ES-I3 (cell line): ENCODE measurements at regions not wholly inside any gene's neighbourhood (a gene's known extent, or its start where the extent isn't known, plus 50 kb on each side); places are given as distances from the start of the nearest gene placed in this dataset.

Experiments
- H3K36me3 ChIP-seq: 2 replicates; pipeline ENCODE4 v1.6.1; 2013; ENCODE audit warnings: mild to moderate bottlenecking, low read length, control low read depth, moderate library complexity; ENCODE audit not compliant: insufficient read depth
- H3K4me1 ChIP-seq: 2 replicates; pipeline ENCODE4 v1.6.1; 2013; ENCODE audit warnings: mild to moderate bottlenecking, control low read depth, low read length; ENCODE audit not compliant: insufficient read depth
- H3K9ac ChIP-seq: 2 replicates; pipeline ENCODE4 v1.6.1; 2013; ENCODE audit warnings: low read depth, mild to moderate bottlenecking, low read length, moderate library complexity
- H3K9me3 ChIP-seq: 2 replicates; pipeline ENCODE4 v1.6.1; 2013; ENCODE audit warnings: mild to moderate bottlenecking, low read length, moderate library complexity; ENCODE audit not compliant: control insufficient read depth, insufficient read depth

DNA sequence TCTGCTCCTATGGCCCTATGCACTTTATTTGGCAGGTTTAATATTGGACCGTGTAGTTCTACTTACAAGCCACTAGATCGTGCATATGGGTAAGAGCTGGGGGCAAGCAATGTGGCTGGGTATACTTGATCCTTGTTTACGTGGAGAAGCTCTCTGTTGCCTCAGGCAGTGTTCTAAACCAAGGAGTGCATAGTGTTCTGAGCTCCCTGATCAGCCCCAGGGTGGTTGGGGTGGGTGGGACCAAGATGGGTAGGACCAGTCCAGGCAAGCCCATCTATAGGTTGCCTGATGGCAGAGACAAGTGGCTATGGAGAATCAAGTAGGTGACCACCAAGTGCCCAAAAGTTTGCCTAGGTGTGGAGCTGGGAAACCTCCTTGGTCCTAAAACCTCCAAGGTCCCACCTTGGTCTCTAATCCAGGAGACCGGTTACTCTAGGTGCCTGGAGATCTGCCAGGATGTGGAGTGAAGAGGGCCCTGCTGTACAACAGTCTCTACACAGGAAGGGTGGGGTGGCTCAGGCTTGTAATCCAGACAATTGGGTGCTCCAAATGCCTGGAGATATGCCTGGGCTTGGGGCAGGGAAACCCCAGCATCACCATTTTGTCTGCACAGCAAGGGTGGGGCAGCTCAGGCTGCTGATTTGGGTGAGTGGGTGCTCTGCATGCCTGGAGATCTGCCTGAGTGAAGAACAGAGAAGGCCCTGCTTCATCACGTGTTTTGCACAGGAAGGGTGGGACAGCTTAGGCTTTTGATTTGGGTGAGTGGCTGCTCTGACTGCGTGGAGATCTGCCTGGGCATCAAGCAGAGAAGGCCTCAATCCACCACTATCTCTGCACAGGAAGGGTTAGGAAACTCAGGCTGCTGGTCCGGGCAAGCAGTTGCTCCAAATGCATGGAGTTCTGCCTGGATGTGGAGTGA lies 659.8 kb downstream of the TLE4 start:
- no peaks in the 10 kb centered on the region for H3K4me1 ChIP-seq
- H3K9me3 ChIP-seq, result no peaks in the 10 kb centered on the region; the same call in 1 of the 2 replicates
- H3K9ac ChIP-seq, result no peak overlapping the region
- no peaks in the 10 kb centered on the region for H3K36me3 ChIP-seq

DNA sequence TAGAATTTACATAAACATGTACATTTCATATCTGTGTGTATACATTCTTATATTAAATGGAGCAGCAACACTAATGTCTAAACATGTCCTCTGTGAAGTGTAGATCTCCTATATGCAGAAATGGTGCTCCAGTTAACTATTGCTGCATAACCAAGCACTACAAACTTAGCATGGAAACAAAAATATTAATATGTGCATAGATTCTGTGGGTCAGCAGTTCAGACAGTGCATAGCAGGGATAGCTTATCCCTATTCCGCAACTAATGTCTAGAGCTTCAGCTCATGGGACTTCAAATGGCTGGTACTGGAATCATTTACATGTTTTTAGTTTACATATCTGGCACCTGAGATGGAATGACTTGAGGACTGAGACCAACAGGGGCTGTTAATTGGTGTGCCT lies 652.1 kb downstream of the TLE4 start:
- H3K9ac ChIP-seq, result no peak overlapping the region
- H3K4me1 ChIP-seq, result no peaks in the 10 kb centered on the region
- H3K9me3 ChIP-seq, result 0 out of 2 replicates have a peak, but pooled peaks cover 2% of the 10 kb centered on the region

DNA sequence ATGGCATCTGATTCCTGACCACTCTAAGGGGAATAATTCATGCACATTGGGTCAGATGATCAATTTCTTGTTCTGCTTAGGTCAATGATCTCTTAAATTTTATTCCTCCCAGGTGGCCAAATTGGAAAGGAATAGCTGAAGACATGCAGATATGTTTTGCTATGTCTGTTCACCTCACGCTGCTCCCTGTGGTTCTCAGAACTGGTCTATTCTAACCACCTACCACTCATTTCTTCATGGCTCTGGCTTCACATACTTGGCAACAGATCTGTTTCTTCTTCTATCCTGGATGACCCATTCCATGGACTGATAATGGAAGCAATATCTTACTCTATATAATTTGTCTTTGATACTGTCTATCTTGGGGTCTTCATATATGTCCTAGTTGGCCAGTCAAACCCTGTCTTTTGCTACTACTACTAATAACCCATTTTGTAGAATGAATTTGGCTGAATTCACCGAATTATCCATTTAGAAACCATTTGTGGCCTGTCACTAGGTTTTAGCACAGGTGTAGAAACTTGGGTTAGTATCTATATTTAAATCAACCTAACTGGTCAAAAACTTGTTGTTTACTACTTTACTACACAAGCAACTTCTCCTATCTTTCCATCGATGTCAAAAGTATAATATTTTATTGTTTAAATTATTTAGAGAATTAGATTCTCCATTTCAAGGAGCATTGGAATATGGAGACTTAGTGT lies 650.9 kb downstream of the TLE4 start:
- Histone ChIP-seq H3K36me3 (no peaks in the 10 kb centered on the region), H3K4me1 (no peaks in the 10 kb centered on the region), H3K9ac (no peak overlapping the region), H3K9me3 (0 out of 2 replicates have a peak, but pooled peaks cover 2% of the 10 kb centered on the region)

More for the DNA sequence above, 652.1 kb downstream of the TLE4 start:
- H3K36me3 ChIP-seq, result no peaks in the 10 kb centered on the region

DNA sequence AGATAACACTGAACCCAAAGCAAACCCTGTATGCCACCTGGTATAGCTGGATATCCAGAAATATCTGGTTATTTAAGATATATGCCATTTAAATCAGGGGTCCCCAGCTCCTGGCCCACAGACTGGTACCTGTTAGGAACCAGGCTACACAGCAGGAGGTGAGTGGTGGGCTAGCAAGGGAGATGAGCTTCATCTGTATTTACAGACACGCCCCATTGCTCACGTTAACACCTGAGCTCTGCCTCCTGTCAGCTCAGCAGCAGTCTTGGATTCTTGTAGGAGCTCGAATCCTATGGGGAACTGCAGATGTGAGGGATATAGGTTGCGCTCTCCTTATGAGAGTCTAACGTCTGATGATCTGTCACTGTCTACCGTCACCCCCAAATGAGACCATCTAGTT lies 646.6 kb downstream of the TLE4 start:
- no peaks in the 10 kb centered on the region for H3K9me3 ChIP-seq
- no peaks in the 10 kb centered on the region for H3K36me3 ChIP-seq
- H3K9ac ChIP-seq, result no peak overlapping the region
- H3K4me1 ChIP-seq, result no peaks in the 10 kb centered on the region

DNA sequence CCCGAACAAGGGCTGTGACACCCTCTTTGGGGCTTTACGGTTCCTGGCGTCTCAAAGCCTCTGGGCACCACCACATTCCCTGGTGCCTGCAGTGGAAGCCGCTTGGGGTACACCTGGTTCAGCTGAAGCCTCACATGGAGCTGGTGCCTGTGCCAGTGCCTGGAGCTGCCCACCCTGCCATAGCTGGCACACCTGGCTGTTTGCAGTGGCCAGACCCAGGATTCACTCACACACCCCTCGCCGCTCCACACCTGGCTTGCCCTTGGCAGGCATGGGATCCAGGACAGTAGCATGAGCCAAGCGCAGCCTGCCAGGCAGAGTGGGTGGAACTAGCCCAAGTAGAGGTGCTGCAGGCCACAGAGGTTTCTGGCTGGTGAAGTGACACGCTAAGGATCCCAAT lies 641.8 kb downstream of the TLE4 start:
- Histone ChIP-seq H3K4me1 (no peaks in the 10 kb centered on the region), H3K9ac (no peak overlapping the region), H3K9me3 (no peaks in the 10 kb centered on the region), H3K36me3 (no peaks in the 10 kb centered on the region)

DNA sequence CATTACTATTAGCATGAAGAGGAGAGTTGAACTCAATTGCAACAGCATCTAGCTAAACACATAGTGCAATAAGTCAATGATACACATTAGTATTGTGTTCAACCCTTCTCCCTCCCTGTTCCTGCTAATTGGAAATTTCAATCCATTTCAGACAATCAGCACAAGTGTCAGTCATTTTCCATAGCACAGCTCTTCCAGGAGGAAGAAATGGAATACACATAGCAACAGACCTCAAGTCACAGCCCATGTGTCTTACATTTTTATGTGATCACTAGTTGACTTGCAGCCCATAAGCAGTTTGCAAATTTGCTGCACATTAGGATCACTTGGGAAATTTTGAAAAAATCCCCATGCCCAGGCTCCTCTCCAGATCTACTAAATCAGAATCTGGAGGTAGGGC lies 636.9 kb downstream of the TLE4 start:
- H3K36me3 ChIP-seq, result no peaks in the 10 kb centered on the region
- H3K4me1 ChIP-seq, result no peaks in the 10 kb centered on the region
- no peak overlapping the region for H3K9ac ChIP-seq
- no peaks in the 10 kb centered on the region for H3K9me3 ChIP-seq

DNA sequence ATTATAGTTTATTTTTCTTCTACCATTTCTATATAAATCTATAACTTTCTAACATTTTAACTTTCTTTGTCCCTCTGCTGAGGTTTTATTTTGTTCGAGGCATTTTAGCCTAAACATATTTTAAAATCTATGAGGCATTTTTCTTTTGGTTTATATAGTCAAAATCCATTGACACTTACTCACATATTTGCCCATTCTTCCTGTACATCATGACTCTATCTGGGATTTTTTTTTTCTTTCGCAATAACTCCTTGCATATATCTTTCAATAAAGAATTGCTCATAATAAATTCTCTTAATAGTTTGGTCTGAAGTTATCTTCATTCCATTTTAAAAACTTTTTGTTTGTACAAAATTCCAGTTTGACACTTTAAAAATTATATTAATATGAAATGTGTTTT lies 632.3 kb downstream of the TLE4 start:
- H3K9me3 ChIP-seq, result no peaks in the 10 kb centered on the region
- no peaks in the 10 kb centered on the region for H3K36me3 ChIP-seq
- no peaks in the 10 kb centered on the region for H3K4me1 ChIP-seq
- H3K9ac ChIP-seq, result no peak overlapping the region

DNA sequence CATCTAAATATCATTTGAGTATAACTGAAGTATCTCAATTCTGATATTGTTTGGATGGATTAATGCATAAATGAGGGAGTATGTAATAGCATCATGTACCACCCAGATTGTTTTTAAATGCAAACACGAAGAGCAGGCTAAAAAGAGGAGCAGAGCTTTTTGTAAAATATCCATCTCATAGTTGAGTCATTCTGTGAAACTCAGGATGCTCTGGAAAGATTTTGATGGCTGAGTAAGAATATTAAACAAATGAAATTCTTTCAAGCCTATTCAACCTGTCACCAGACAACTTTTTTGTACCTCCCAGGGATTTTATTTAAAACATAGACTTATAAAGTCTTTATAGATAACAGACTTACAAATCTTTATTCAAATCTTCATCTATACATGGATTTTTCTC lies 625.9 kb downstream of the TLE4 start:
- no peaks in the 10 kb centered on the region for H3K4me1 ChIP-seq

DNA sequence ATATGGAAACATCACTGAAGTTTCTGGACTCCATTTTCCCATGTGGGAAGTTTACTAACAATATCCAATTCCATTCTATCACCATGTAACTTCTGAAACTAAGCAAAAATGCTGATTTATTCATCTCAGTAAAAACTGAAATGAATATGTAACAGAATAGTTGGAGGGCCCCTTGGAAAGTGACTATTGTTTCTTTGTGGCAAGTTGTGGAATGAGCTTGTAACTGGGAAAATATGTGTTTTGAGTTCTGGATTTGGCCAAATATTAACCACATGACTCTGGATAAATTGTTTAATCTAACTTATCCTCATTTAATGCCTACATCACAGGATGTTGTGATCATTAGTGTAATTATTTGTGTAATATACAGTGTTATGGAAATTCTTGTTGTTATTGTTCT lies 619.3 kb downstream of the TLE4 start:
- H3K36me3 ChIP-seq, result no peaks in the 10 kb centered on the region
- H3K9me3 ChIP-seq, result no peaks in the 10 kb centered on the region
- H3K9ac ChIP-seq, result no peak overlapping the region
- no peaks in the 10 kb centered on the region for H3K4me1 ChIP-seq

More for the DNA sequence above, 625.9 kb downstream of the TLE4 start:
- H3K9ac ChIP-seq, result no peak overlapping the region
- H3K9me3 ChIP-seq, result no peaks in the 10 kb centered on the region
- no peaks in the 10 kb centered on the region for H3K36me3 ChIP-seq

DNA sequence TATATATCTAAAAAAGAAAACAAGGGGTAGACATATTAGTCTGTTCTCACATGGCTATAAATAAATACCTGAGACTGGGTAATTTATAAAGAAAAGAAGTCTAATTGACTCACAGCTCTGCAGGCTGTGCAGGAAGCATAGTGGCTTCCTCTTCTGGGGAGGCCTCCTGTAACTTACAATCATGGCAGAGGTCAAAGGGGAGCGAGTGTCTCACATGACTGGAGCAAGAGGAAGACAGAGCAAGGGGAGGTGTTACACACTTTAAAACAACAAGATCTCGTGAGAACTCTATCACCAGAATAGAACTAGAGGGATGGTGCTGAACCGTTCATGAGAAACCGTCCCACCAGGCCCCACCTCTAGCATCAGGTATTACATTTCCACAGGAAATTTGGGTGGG lies 616.8 kb downstream of the TLE4 start:
- Histone ChIP-seq H3K9ac (no peak overlapping the region), H3K9me3 (no peaks in the 10 kb centered on the region), H3K4me1 (no peaks in the 10 kb centered on the region), H3K36me3 (no peaks in the 10 kb centered on the region)

DNA sequence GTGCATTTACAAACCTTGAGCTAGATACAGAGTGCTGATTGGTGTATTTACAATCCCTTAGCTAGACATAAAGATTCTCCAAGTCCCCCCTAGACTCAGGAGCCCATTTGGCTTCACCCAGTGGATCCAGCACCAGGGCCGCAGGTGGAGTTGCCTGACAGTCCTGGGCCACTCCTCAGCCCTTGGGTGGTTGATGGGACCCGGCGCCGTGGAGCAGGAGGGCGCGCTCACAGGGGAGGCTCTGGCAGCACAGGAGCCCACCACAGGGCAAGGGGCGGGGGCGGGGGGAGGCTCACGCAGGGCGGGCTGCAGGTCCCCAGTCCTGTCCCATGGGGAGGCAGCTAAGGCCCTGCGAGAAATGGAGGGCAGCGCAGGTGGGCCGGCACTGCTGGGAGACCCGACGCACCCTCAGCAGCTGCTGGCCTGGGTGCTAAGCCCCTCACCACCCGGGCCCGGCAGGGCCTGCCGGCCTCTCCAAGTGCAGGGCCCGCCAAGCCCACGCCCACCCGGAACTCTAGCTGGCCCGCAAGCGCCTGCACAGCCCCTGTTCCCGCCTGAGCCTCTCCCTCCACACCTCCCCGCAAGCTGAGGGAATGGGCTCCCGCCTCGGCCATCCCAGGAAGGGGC lies 613.5 kb downstream of the TLE4 start:
- Histone ChIP-seq H3K4me1 (no peaks in the 10 kb centered on the region), H3K9me3 (no peaks in the 10 kb centered on the region), H3K9ac (no peak overlapping the region), H3K36me3 (no peaks in the 10 kb centered on the region)

DNA sequence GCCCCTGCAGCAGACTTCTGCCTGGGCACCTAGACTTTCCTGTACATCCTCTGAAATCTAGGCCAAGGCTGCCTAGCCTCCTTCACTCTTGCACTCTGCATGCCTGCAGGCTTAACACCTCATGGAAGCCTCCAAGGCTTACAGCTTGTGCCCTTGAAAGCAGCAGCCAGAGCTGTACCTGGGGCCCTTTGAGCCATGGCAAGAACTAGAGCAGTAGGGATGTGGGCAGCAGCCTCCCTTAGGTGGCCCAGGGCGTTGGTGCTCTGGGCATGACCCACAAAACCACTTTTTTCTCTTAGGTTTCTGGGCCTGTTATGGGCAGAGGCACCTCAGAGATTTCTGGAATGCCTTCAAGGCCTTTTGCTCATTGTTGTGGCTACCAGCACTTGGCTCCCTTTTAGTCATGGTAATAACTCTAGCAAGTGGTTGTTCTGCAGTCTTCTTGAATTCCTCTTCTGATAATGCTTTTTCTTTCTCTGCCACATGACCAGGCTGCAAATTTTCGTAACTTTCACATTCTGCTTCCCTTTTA lies 606.2 kb downstream of the TLE4 start:
- Histone ChIP-seq H3K9me3 (peaks cover 4% of the 10 kb centered on the region; the same call in 1 of the 2 replicates), H3K36me3 (no peaks in the 10 kb centered on the region; the same call in 1 of the 2 replicates), H3K9ac (no peak overlapping the region), H3K4me1 (no peaks in the 10 kb centered on the region)

DNA sequence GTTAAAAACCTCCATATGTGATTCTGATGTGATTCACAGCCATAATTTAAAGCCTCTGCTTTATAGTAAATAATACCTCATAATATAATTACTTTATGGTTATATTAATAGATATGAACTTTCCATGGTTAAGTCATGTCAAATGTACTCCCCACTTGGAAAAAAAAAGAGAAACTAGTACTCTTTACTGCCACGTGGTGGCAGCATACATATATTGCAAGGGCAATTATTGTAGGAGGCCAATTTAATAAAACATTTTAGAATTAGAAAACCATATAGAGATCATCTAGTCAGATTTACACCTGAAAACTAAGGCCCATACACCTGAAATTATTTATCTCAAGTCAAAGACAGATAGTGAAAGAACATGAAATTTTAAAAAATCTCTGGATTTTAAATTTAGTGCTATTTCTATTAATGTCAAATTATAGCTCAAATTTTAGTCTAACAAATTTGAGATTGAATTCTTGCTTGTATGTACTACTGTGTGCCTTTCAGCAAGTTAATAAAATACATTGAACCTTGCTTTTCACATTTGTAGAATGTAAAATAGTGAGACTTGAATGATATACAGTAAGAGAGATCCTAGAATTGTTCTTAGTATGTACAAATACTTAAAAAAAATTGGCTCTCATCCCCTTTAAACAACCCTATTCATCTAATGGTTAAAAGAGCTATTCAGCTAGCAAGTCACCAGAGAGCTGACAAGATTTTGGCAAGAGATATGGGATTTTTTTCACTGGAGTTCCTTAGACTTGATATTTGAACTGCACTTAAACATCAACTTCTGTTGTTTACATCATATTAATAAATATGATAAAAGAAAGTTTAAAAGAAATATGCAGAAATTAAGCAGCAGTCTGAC lies 603.8 kb downstream of the TLE4 start:
- H3K9me3 ChIP-seq, result peaks cover 4% of the 10 kb centered on the region; the same call in 1 of the 2 replicates
- no peak overlapping the region for H3K9ac ChIP-seq
- no peaks in the 10 kb centered on the region; the same call in 1 of the 2 replicates for H3K36me3 ChIP-seq
- no peaks in the 10 kb centered on the region for H3K4me1 ChIP-seq
